GM12872 (cell line): ENCODE measurements at regions not wholly inside any gene's neighbourhood (a gene's known extent, or its start where the extent isn't known, plus 50 kb on each side); places are given as distances from the start of the nearest gene placed in this dataset.

Experiments
- CTCF ChIP-seq: IDR thresholded peaks from 3 replicates; pipeline ENCODE4 v1.5.1; 2011; ENCODE audit warnings: low read depth, mild to moderate bottlenecking, low read length, moderate library complexity; ENCODE audit not compliant: insufficient read depth

DNA sequence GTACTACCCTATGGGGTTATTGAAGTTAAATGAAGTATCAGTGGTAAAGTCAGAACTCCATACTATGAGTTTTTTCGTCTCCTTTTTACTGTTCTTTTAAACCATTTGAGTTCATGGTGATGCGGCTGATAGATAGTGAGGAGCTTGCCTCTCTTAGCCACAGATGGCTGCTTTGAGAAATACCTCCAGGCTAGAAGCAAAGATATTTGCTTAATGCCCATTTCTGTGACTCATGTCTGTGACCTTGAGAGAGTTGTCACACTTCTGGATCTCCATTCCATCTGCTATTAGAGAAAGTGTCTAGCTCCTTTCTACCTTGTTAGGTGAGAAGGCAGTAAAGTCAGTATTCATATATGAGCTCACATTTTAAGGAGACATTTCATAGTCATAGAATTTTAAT, 89.5 kb upstream of the PLXNA2 start:
- TF ChIP-seq CTCF = no peak

DNA sequence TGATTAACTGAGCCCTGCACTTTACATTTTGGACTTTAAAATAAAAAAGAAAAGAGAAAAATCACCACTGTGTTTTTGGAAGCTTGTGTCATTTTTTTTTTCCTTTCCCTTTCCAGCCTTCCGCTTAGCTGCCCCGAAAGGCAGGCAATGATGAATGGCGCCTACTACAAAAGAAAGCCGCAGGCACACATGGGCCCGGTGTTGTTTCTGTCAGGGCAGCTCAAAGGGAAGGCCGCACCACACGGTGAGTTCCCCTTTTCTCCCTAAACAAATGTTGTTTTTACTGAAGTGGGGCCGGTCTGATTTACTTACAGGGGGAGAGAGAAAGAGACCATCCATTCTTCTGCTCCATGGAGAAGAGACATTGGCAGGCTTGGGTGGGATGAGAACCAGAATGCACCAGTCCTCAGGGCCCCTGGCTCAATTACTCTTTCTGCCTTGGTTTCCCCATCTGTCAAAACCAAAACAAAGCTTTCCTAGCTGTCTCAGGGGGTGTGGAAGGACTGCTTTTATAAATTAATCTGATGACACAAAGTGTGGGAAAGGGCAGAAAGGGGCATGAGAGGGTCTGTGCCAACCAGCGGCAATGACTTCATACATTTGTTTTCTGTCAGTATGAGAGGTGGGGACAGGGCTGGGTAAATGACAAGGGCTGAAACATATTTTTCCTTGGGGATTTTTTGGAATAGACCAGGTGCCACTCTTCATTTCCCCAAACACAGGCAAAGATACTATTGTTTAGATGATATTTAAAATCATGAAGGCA, 91.4 kb upstream of the PLXNA2 start:
- no peak for TF ChIP-seq CTCF

- no peak for TF ChIP-seq CTCF
Measured at GRCh38 chr1:208336137-208336518, 91.9 kb upstream of the PLXNA2 start.

DNA sequence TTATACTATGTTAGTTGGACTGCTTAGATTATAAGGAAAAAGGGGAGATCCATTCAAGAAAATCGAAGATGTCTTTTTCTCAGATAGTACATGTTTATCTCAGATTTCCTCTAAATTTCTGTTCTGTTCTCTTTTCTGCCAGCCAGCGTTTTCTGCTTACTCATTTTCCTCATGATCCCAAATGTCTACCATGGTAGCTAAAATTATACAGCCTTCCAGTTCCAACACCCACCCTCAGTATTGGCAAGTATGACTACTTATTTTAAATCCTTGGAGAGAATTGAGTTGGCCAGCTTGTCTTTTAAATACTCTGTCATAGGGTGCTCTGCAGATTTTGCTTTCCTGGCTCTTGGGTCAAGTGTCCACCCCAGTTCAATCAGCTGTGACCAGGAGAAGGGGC, 95.7 kb upstream of the PLXNA2 start:
- no peak for TF ChIP-seq CTCF

DNA sequence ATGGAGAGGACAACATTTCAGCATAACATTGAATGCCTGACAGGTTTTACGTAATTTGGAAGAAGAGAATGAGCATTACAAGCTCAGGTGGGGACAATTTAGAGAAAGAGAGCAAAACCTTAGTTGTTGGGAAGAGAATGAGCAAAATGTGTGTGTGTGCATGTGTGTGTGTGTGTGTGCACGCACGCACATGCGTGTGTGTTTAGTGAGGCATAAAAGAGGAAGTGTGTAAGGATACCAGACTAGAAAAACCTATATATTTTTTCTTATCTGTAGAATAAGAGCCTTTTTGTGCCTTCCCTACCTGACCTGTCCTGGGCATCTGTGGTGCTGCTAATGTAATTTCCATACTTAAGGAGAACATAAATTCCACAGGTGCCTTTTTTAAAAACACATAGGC, 99.0 kb upstream of the PLXNA2 start:
- TF ChIP-seq CTCF = no peak

GRCh38 chr1:208344202-208344857, 100.1 kb upstream of the PLXNA2 start:
- TF ChIP-seq CTCF = no peak

DNA sequence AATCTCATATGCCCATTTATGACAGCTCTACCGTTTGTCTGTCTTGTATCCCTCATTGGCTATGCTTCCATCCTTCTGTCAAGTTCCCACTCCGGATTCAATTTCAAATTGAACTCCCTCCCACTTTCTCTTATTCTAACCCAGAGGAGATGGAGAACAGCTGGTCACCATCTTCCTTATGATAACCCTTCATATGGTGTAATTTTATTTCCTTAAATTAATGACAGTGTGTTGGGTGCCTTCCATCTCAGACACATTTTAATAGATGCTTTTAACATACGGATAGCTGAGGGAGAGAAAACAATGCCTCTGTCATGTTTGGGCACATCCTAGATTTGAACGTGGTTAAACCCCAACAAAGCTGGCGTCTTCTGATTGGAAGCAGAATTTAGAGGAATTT, 103.0 kb upstream of the PLXNA2 start:
- TF ChIP-seq CTCF = no peak
